K562 (cell line): ENCODE measurements at regions not wholly inside any gene's neighbourhood (a gene's known extent, or its start where the extent isn't known, plus 50 kb on each side); places are given as distances from the start of the nearest gene placed in this dataset.

Experiments
- ATAC-seq: fragments of 200-7000 bp; cut with Tn5 transposase; 3 replicates; pipeline ENCODE4 v1.9.1; 2020; ENCODE audit warnings: moderate library complexity
- BruUV-seq: library from RNA; stranded (reverse); fragments of 400-500 nt; replicated peaks from 2 replicates; lab custom pipeline; 2021; lab: Mats Ljungman, UMichigan
- CTCF ChIA-PET: fragments of 300-600 bp; formaldehyde crosslinking; extraction: SDS; loops from one replicate; lab custom pipeline; 2021; ENCODE audit warnings: low intra/inter-chr PET ratio; lab: Yijun Ruan, JAX
- POLR2A ChIA-PET: fragments of 300-600, 350-650 bp; sonication (Branson Sonifier 250); formaldehyde crosslinking; extraction: SDS; loops from one replicate; lab custom pipeline; 2021; ENCODE audit warnings: antibody characterized with exemption, inconsistent platforms; lab: Yijun Ruan, JAX
- DNase-seq, 4 experiments: peaks; one replicate each; pipeline versions ENCODE4 v3.0.0 to v3.0.0-alpha.2; 2011 to 2018; ENCODE audit warnings: low spot score in 3 of 4, mixed read lengths in 3 of 4; ENCODE audit errors: extremely low read depth in 1 of 4
- FAIRE-seq: peaks from 2 replicates; lab custom pipeline; 2011; peaks lifted over from hg19 to GRCh38; lab: Jason Lieb, UNC
- H2AFZ ChIP-seq: 2 replicates; pipeline ENCODE4 v1.6.0; 2011; ENCODE audit warnings: low read depth, low read length, control low read depth, inconsistent platforms
- H3K27ac ChIP-seq: fragments of 200-600 bp; 3 replicates; pipeline ENCODE4 v1.8.0; 2011; ENCODE audit warnings: low read depth, mild to moderate bottlenecking, control low read depth, inconsistent platforms, low read length, moderate library complexity, mixed read lengths; ENCODE audit errors: extremely low read depth
- H3K27me3 ChIP-seq, 2 experiments: fragments of 300-600 bp in 1 of 2; 2 replicates in 1 of 2; 3 replicates in 1 of 2; pipeline versions ENCODE4 v1.6.0 to v1.8.0; 2011; ENCODE audit warnings: inconsistent platforms in 2 of 2, low read length in 2 of 2, mild to moderate bottlenecking in 1 of 2, mixed read lengths in 1 of 2, moderate library complexity in 1 of 2; ENCODE audit not compliant: control insufficient read depth in 2 of 2, insufficient read depth in 2 of 2
- H3K36me3 ChIP-seq: fragments of 300-600 bp; 3 replicates; pipeline ENCODE4 v1.8.0; 2011; ENCODE audit warnings: mild to moderate bottlenecking, low read length, inconsistent platforms; ENCODE audit not compliant: control insufficient read depth, insufficient read depth
- H3K4me1 ChIP-seq, 2 experiments: fragments of 200-600 bp in 1 of 2; replicated peaks in 1 of 2; 2 replicates in 1 of 2; 3 replicates in 1 of 2; pipeline versions ENCODE4 v1.5.1 to v1.8.0; 2011; ENCODE audit warnings: inconsistent platforms in 2 of 2, low read length in 2 of 2, mild to moderate bottlenecking in 1 of 2, mixed read lengths in 1 of 2, moderate library complexity in 1 of 2; ENCODE audit not compliant: control insufficient read depth in 2 of 2, insufficient read depth in 2 of 2
- H3K4me2 ChIP-seq: 2 replicates; pipeline ENCODE4 v1.6.1; 2011; ENCODE audit warnings: low read length, control low read depth, inconsistent platforms, mixed read lengths; ENCODE audit not compliant: insufficient read depth
- H3K4me3 ChIP-seq: fragments of 200-600 bp; sonication (generic), shearing (Covaris generic); 2 replicates; pipeline ENCODE4 v1.5.1; 2016; ENCODE audit warnings: control low read depth, inconsistent platforms
- H3K79me2 ChIP-seq: fragments of 200-600 bp; 3 replicates; pipeline ENCODE4 v1.8.0; 2011; ENCODE audit warnings: low read length, inconsistent platforms; ENCODE audit not compliant: control insufficient read depth, insufficient read depth
- H3K9ac ChIP-seq, 2 experiments: 2 replicates each; pipeline versions ENCODE4 v1.6.0 to v1.6.1; 2011; ENCODE audit warnings: low read depth in 2 of 2, low read length in 2 of 2, control low read depth in 1 of 2, inconsistent platforms in 1 of 2, mild to moderate bottlenecking in 1 of 2, mixed read lengths in 1 of 2; ENCODE audit not compliant: insufficient read depth in 1 of 2
- H3K9me1 ChIP-seq: one replicate; pipeline ENCODE4 v1.6.0; 2011; ENCODE audit warnings: inconsistent platforms, mild to moderate bottlenecking, low read length, moderate library complexity; ENCODE audit not compliant: control insufficient read depth, insufficient read depth
- H3K9me3 ChIP-seq: replicated peaks from 2 replicates; pipeline ENCODE4 v1.5.1; 2011; ENCODE audit warnings: low read depth, low read length, inconsistent platforms; ENCODE audit not compliant: control insufficient read depth, insufficient read depth
- H4K20me1 ChIP-seq: replicated peaks from 2 replicates; pipeline ENCODE4 v1.6.1; 2011; ENCODE audit warnings: low read length, inconsistent platforms, mixed read lengths; ENCODE audit not compliant: control insufficient read depth, insufficient read depth
- ARID1B ChIP-seq: fragments of 450-650 bp; IDR thresholded peaks from 2 replicates; pipeline ENCODE4 v1.6.1; 2016; ENCODE audit warnings: antibody characterized with exemption, mild to moderate bottlenecking, inconsistent platforms
- COPS2 ChIP-seq: fragments of 450-650 bp; conservative IDR thresholded peaks from 2 replicates; pipeline ENCODE4 v1.6.1; 2016; ENCODE audit warnings: mild to moderate bottlenecking, moderate library complexity
- HBP1 ChIP-seq: fragments of 450-650 bp; formaldehyde crosslinking; IDR thresholded peaks from 2 replicates; pipeline ENCODE4 v1.4.0; 2022; ENCODE audit warnings: missing genetic modification characterization
- HDAC8 ChIP-seq: fragments of 450-650 bp; IDR thresholded peaks from 2 replicates; pipeline ENCODE4 v1.6.1; 2016; ENCODE audit warnings: mild to moderate bottlenecking, missing genetic modification characterization, moderate library complexity, missing compliant biosample characterization
- KLF10 ChIP-seq: fragments of 250-450 bp; sonication (Bioruptor Pico); IDR thresholded peaks from 2 replicates; pipeline ENCODE4 v1.6.1; 2021; ENCODE audit warnings: matching md5 sums
- MEIS2 ChIP-seq: fragments of 450-650 bp; IDR thresholded peaks from 2 replicates; pipeline ENCODE4 v1.6.1; 2014; ENCODE audit warnings: mild to moderate bottlenecking; ENCODE audit not compliant: partially characterized antibody
- POLR2AphosphoS5 ChIP-seq: IDR thresholded peaks from 2 replicates; pipeline ENCODE4 v1.6.1; 2011; ENCODE audit warnings: mild to moderate bottlenecking, low read depth, low read length, moderate library complexity; ENCODE audit not compliant: control insufficient read depth, insufficient read depth
- POU5F1 ChIP-seq: fragments of 150-350 bp; IDR thresholded peaks from 2 replicates; pipeline ENCODE4 v1.6.1; 2014; ENCODE audit warnings: borderline replicate concordance, low read length, low read depth, mild to moderate bottlenecking; ENCODE audit not compliant: partially characterized antibody
- SIRT6 ChIP-seq: IDR thresholded peaks from one replicate; pipeline ENCODE4 v1.6.1; 2012; ENCODE audit warnings: low read depth, mild to moderate bottlenecking, control low read depth, inconsistent platforms, low read length, moderate library complexity
- ZNF197 ChIP-seq: fragments of 200-800 bp; sonication (Bioruptor generic); IDR thresholded peaks from 2 replicates; pipeline ENCODE4 v1.6.1; 2016; ENCODE audit warnings: low read depth, missing genetic modification characterization, missing compliant biosample characterization
- ZNF324 ChIP-seq: fragments of 250-450 bp; sonication (Bioruptor Pico); IDR thresholded peaks from 2 replicates; pipeline ENCODE4 v1.4.0; 2020; ENCODE audit warnings: mild to moderate bottlenecking
- ZNF561 ChIP-seq: fragments of 450-650 bp; formaldehyde crosslinking; conservative IDR thresholded peaks from 2 replicates; pipeline ENCODE4 v1.4.0; 2020; ENCODE audit warnings: mild to moderate bottlenecking, moderate library complexity
- WGBS: fragments of 100-300 bp; shearing (Covaris generic); methylation state at CpG from one replicate; pipeline ENCODE4 v1.1.6; 2016; ENCODE audit warnings: low coverage, mixed read lengths; ENCODE audit not compliant: insufficient coverage; ENCODE audit errors: missing lambda C conversion rate; 5-methylcytosine and 5-hydroxymethylcytosine counted together
- in situ Hi-C: fragments of 300-500 bp; cut with MboI; formaldehyde crosslinking; loops from 4 replicates; pipeline ENCODE4 v1.15.0; 2018; ENCODE audit warnings: inconsistent platforms, mixed read lengths
- intact Hi-C: fragments of 100-400 bp; cut with micrococcal nuclease; formaldehyde crosslinking; loops from 2 replicates; pipeline ENCODE4 v1.14.2; 2022
- TF ChIP-seq, protein P1 (sequence below): fragments of 450-650 bp; IDR thresholded peaks from 2 replicates; pipeline ENCODE4 v1.6.1; 2014; ENCODE audit warnings: low read depth, mild to moderate bottlenecking, moderate library complexity, borderline replicate concordance
- TF ChIP-seq, protein P2 (sequence below): sonication (generic); formaldehyde crosslinking; IDR thresholded peaks from 2 replicates; pipeline ENCODE4 v1.8.1; 2022; ENCODE audit warnings: missing genetic modification reagents

DNA sequence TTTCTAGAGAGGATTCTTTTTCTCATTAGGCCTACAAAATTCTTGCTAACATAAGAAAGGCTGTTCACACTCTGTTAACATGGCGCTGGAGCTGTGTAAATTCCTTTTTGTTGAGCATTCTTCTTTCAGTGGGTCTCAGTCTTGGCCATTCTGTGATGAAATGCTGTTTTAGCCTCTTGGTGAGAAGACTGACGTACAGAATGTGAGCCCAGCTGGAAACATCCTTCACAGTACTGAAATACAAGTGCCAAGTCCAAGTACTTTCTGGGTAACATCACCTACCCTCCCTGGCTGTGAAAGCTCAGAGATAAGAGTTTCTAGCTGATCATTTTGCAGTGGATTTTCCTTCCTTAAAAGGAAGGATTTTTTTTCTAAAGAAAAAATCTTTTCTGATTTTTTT lies 231.8 kb downstream of the AHR start:
- no peak for DNase-seq
- in situ Hi-C loops (no loop called here), intact Hi-C loops (no loop called here)
- Histone ChIP-seq H3K9me3 (no peaks in the 10 kb centered on the region), H3K36me3 (no peaks in the 10 kb centered on the region), H3K9ac (no peak overlapping the region), H2AFZ (no peak overlapping the region), H4K20me1 (no peaks in the 10 kb centered on the region), H3K4me2 (no peak overlapping the region), H3K4me1 (no peaks in the 10 kb centered on the region), H3K27me3 (no peaks in the 10 kb centered on the region), H3K79me2 (no peaks in the 10 kb centered on the region), H3K27ac (no peak overlapping the region), H3K9me1 (no peaks in the 10 kb centered on the region), H3K4me3 (no peak overlapping the region)
- 0% methylated on average over 2 of the region's 2 CpGs for WGBS
- no peak for FAIRE-seq
- ChIA-PET POLR2A (no interaction called here), CTCF (interaction anchor here (0.8 kb wide), 1 partner anchor 20 kb away, joined by 4 read pairs; no protein-coding TSS in a partner anchor)
- TF ChIP-seq, protein P1, sequence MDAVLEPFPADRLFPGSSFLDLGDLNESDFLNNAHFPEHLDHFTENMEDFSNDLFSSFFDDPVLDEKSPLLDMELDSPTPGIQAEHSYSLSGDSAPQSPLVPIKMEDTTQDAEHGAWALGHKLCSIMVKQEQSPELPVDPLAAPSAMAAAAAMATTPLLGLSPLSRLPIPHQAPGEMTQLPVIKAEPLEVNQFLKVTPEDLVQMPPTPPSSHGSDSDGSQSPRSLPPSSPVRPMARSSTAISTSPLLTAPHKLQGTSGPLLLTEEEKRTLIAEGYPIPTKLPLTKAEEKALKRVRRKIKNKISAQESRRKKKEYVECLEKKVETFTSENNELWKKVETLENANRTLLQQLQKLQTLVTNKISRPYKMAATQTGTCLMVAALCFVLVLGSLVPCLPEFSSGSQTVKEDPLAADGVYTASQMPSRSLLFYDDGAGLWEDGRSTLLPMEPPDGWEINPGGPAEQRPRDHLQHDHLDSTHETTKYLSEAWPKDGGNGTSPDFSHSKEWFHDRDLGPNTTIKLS = no peak
- TF ChIP-seq COPS2 = no peak
- TF ChIP-seq HBP1 (CRISPR knock-in tag) = no peak
- no peak for TF ChIP-seq ZNF324 (CRISPR knock-in tag)
- TF ChIP-seq, protein P2, sequence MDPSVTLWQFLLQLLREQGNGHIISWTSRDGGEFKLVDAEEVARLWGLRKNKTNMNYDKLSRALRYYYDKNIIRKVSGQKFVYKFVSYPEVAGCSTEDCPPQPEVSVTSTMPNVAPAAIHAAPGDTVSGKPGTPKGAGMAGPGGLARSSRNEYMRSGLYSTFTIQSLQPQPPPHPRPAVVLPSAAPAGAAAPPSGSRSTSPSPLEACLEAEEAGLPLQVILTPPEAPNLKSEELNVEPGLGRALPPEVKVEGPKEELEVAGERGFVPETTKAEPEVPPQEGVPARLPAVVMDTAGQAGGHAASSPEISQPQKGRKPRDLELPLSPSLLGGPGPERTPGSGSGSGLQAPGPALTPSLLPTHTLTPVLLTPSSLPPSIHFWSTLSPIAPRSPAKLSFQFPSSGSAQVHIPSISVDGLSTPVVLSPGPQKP (CRISPR knock-in tag) = no peak
- TF ChIP-seq POLR2AphosphoS5 = no peak
- no peak for TF ChIP-seq ZNF197 (CRISPR knock-in tag)
- TF ChIP-seq ZNF561 (CRISPR knock-in tag) = no peak
- no peak for TF ChIP-seq SIRT6
- TF ChIP-seq KLF10 = no peak
- TF ChIP-seq ARID1B = no peak
- no peak for TF ChIP-seq HDAC8 (tag)
- no peak for TF ChIP-seq POU5F1
- no peak for TF ChIP-seq MEIS2
- ATAC-seq = no peak
- BruUV-seq = no TSS peak
